ENCODE measurements at regions not wholly inside any gene's neighbourhood (a gene's known extent, or its start where the extent isn't known, plus 50 kb on each side); places are given as distances from the start of the nearest gene placed in this dataset.

GRCh38 chr4:138558886-138559285, 316.7 kb upstream of the SLC7A11 start:
- Histone ChIP-seq H3K9me3 (no peaks in the 10 kb centered on the region), H3K4me1 (no peaks in the 10 kb centered on the region), H3K4me3 (no peak overlapping the region), H3K36me3 (no peaks in the 10 kb centered on the region), H3K27ac (no peak overlapping the region), H3K27me3 (no peaks in the 10 kb centered on the region)
- intact Hi-C loops (cut with DNase I; ENCODE audit: low total_unique reads), result no loop called here
- 63 to 68% methylated on average over 1 of the region's 1 CpG for WGBS, 2 donors (ENCODE audit: low coverage in 1 of 2)
- TF ChIP-seq CTCF (IDR thresholded peaks at IDR 0.05), result no peak
- TF ChIP-seq POLR2AphosphoS5 (IDR thresholded peaks at IDR 0.05), result no peak
- TF ChIP-seq POLR2A (IDR thresholded peaks at IDR 0.05), result no peak
- TF ChIP-seq EP300 (IDR thresholded peaks at IDR 0.05; ENCODE audit: low read depth), result no peak
- in situ Hi-C loops (cut with MboI; ENCODE audit: low pct_ligation_motif_present in 1 of 4, low pct_unique_long_range_greater_than_20kb in 1 of 4, low sequenced_read_pairs in 3 of 4), result no loop called here
- no peak for DNase-seq

- in situ Hi-C loops (cut with MboI; ENCODE audit: low pct_ligation_motif_present in 1 of 4, low pct_unique_long_range_greater_than_20kb in 1 of 4, low sequenced_read_pairs in 3 of 4), result no loop called here
- TF ChIP-seq POLR2A (IDR thresholded peaks at IDR 0.05), result no peak
- Histone ChIP-seq H3K4me1 (no peaks in the 10 kb centered on the region), H3K27ac (no peak overlapping the region), H3K4me3 (no peak overlapping the region), H3K36me3 (no peaks in the 10 kb centered on the region), H3K9me3 (no peaks in the 10 kb centered on the region), H3K27me3 (no peaks in the 10 kb centered on the region)
- intact Hi-C loops (cut with DNase I; ENCODE audit: low total_unique reads), result no loop called here
- no peak for DNase-seq
- WGBS, 2 donors (ENCODE audit: low coverage in 1 of 2), result 88% methylated on average over 1 of the region's 1 CpG; no CpG with 5 or more reads in 1 of the 2 donors
Measured at GRCh38 chr4:138555584-138555983, 313.4 kb upstream of the SLC7A11 start.

- H3K27ac ChIP-seq, result no peak overlapping the region
- intact Hi-C loops (cut with DNase I; ENCODE audit: low total_unique reads) (no loop called here), in situ Hi-C loops (cut with MboI; ENCODE audit: low pct_ligation_motif_present in 1 of 4, low pct_unique_long_range_greater_than_20kb in 1 of 4, low sequenced_read_pairs in 3 of 4) (no loop called here)
- 87 to 100% methylated on average over 3 to 5 of the region's 5 CpGs for WGBS, 2 donors (ENCODE audit: low coverage in 1 of 2)
- H3K36me3 ChIP-seq, result no peaks in the 10 kb centered on the region
- H3K4me1 ChIP-seq, result no peaks in the 10 kb centered on the region
- no peak overlapping the region for H3K4me3 ChIP-seq
- DNase-seq, result no peak
- no peaks in the 10 kb centered on the region for H3K27me3 ChIP-seq
- no peaks in the 10 kb centered on the region for H3K9me3 ChIP-seq
- TF ChIP-seq CTCF (IDR thresholded peaks at IDR 0.05), result no peak
Measured at GRCh38 chr4:138555108-138555507, 313.0 kb upstream of the SLC7A11 start.

- whole genome bisulfite sequencing, 2 donors (ENCODE audit: low coverage in 1 of 2), result 91 to 99% methylated on average over 7 to 15 of the region's 49 CpGs
- TF ChIP-seq POLR2AphosphoS5 (IDR thresholded peaks at IDR 0.05), result no peak
- TF ChIP-seq POLR2A (IDR thresholded peaks at IDR 0.05), result no peak
- no peak for TF ChIP-seq CTCF (IDR thresholded peaks at IDR 0.05)
- no peak for TF ChIP-seq EP300 (IDR thresholded peaks at IDR 0.05; ENCODE audit: low read depth)
- in situ Hi-C loops (cut with MboI; ENCODE audit: low pct_ligation_motif_present in 1 of 4, low pct_unique_long_range_greater_than_20kb in 1 of 4, low sequenced_read_pairs in 3 of 4) (no loop called here), intact Hi-C loops (cut with DNase I; ENCODE audit: low total_unique reads) (no loop called here)
- no peak overlapping the region for H3K27ac ChIP-seq
- H3K9me3 ChIP-seq, result no peaks in the 10 kb centered on the region
- H3K4me1 ChIP-seq, result no peaks in the 10 kb centered on the region
- H3K27me3 ChIP-seq, result no peaks in the 10 kb centered on the region
- DNase-seq, result no peak
- H3K36me3 ChIP-seq, result no peaks in the 10 kb centered on the region
- no peak overlapping the region for H3K4me3 ChIP-seq
Measured at GRCh38 chr4:138553001-138553845, 311.1 kb upstream of the SLC7A11 start.
